HEK293 (cell line): ENCODE measurements at regions not wholly inside any gene's neighbourhood (a gene's known extent, or its start where the extent isn't known, plus 50 kb on each side); places are given as distances from the start of the nearest gene placed in this dataset.

Experiments
- CTCF ChIA-PET: fragments of 350-600 bp; formaldehyde crosslinking; extraction: SDS; loops from one replicate; lab custom pipeline; 2021; ENCODE audit warnings: antibody characterized with exemption; lab: Yijun Ruan, JAX
- POLR2A ChIA-PET: fragments of 300-600 bp; formaldehyde crosslinking; extraction: SDS; loops from one replicate; lab custom pipeline; 2020; ENCODE audit warnings: antibody characterized with exemption, inconsistent platforms; lab: Yijun Ruan, JAX
- H3K27ac ChIP-seq: fragments of 200-500 bp; sonication (Bioruptor generic); 2 replicates; pipeline ENCODE4 v1.5.1; 2014; ENCODE audit warnings: low read depth, low read length, control low read depth, inconsistent platforms; ENCODE audit errors: extremely low read depth
- H3K36me3 ChIP-seq, 2 experiments: fragments of 200-500 bp in 1 of 2; sonication (Bioruptor generic) in 1 of 2; 1 replicate in 1 of 2; 2 replicates in 1 of 2; pipeline ENCODE4 v1.5.1; 2014 to 2017; ENCODE audit warnings: inconsistent platforms in 2 of 2, low read length in 2 of 2; ENCODE audit not compliant: control insufficient read depth in 2 of 2, insufficient read depth in 1 of 2
- H3K4me1 ChIP-seq: fragments of 200-500 bp; sonication (Bioruptor generic); 2 replicates; pipeline ENCODE4 v1.5.1; 2014; ENCODE audit warnings: mild to moderate bottlenecking, low read length, inconsistent platforms; ENCODE audit not compliant: control insufficient read depth, insufficient read depth
- H3K4me3 ChIP-seq: 2 replicates; pipeline ENCODE4 v1.5.1; 2011; ENCODE audit warnings: low read depth, mild to moderate bottlenecking, control low read depth, low read length, moderate library complexity
- H3K9me3 ChIP-seq: fragments of 200-500 bp; sonication (Bioruptor generic); 2 replicates; pipeline ENCODE4 v1.5.1; 2014; ENCODE audit warnings: low read depth, low read length, inconsistent platforms; ENCODE audit not compliant: control insufficient read depth, insufficient read depth
- EGR2 ChIP-seq: fragments of 450-650 bp; formaldehyde crosslinking; IDR thresholded peaks from 2 replicates; pipeline ENCODE4 v1.5.1; 2016; ENCODE audit warnings: low read depth, missing biosample characterization, missing genetic modification characterization
- HOXC10 ChIP-seq: sonication (generic); formaldehyde crosslinking; IDR thresholded peaks from 2 replicates; pipeline ENCODE4 v1.8.1; 2023; ENCODE audit warnings: mild to moderate bottlenecking, missing genetic modification reagents
- INSM2 ChIP-seq: fragments of 450-650 bp; formaldehyde crosslinking; IDR thresholded peaks from 2 replicates; pipeline ENCODE4 v1.5.1; 2016; ENCODE audit warnings: missing biosample characterization, missing genetic modification characterization
- OVOL3 ChIP-seq: fragments of 450-650 bp; formaldehyde crosslinking; IDR thresholded peaks from 2 replicates; pipeline ENCODE4 v1.5.1; 2016; ENCODE audit warnings: missing biosample characterization, missing genetic modification characterization
- PRDM1 ChIP-seq: fragments of 450-650 bp; formaldehyde crosslinking; IDR thresholded peaks from 2 replicates; pipeline ENCODE4; 2016; ENCODE audit warnings: missing biosample characterization, missing genetic modification characterization
- PRDM6 ChIP-seq: fragments of 450-650 bp; formaldehyde crosslinking; IDR thresholded peaks from 2 replicates; pipeline ENCODE4 v1.5.1; 2017; ENCODE audit warnings: missing biosample characterization, missing genetic modification characterization
- SP2 ChIP-seq: fragments of 450-650 bp; formaldehyde crosslinking; IDR thresholded peaks from 2 replicates; pipeline ENCODE4 v1.5.1; 2016; ENCODE audit warnings: missing biosample characterization, missing genetic modification characterization
- YY2 ChIP-seq: fragments of 450-650 bp; formaldehyde crosslinking; IDR thresholded peaks from 2 replicates; pipeline ENCODE4 v1.5.1; 2016; ENCODE audit warnings: missing biosample characterization, missing genetic modification characterization
- ZBTB11 ChIP-seq: fragments of 450-650 bp; formaldehyde crosslinking; conservative IDR thresholded peaks from 2 replicates; pipeline ENCODE4 v1.5.1; 2016; ENCODE audit warnings: low read depth, missing biosample characterization, missing genetic modification characterization
- ZNF121 ChIP-seq: fragments of 450-650 bp; formaldehyde crosslinking; IDR thresholded peaks from 2 replicates; pipeline ENCODE4 v1.5.1; 2016; ENCODE audit warnings: missing biosample characterization, missing genetic modification characterization
- ZNF140 ChIP-seq: fragments of 450-650 bp; formaldehyde crosslinking; IDR thresholded peaks from 2 replicates; pipeline ENCODE4 v1.5.1; 2016; ENCODE audit warnings: missing biosample characterization, missing genetic modification characterization
- ZNF184 ChIP-seq: fragments of 450-650 bp; IDR thresholded peaks from 2 replicates; pipeline ENCODE4 v1.5.1; 2018; ENCODE audit warnings: missing biosample characterization, mild to moderate bottlenecking, missing genetic modification characterization
- ZNF202 ChIP-seq: fragments of 450-650 bp; formaldehyde crosslinking; IDR thresholded peaks from 2 replicates; pipeline ENCODE4 v1.5.1; 2016; ENCODE audit warnings: missing biosample characterization, missing genetic modification characterization, borderline replicate concordance
- ZNF214 ChIP-seq: fragments of 450-650 bp; formaldehyde crosslinking; IDR thresholded peaks from 2 replicates; pipeline ENCODE4 v1.5.1; 2017; ENCODE audit warnings: missing biosample characterization, mild to moderate bottlenecking, missing genetic modification characterization, borderline replicate concordance
- ZNF366 ChIP-seq: fragments of 450-650 bp; formaldehyde crosslinking; conservative IDR thresholded peaks from 2 replicates; pipeline ENCODE4 v1.5.1; 2016; ENCODE audit warnings: missing biosample characterization, missing genetic modification characterization
- ZNF398 ChIP-seq: fragments of 450-650 bp; formaldehyde crosslinking; IDR thresholded peaks from 2 replicates; pipeline ENCODE4 v1.5.1; 2017; ENCODE audit warnings: missing biosample characterization, missing genetic modification characterization
- ZNF416 ChIP-seq: fragments of 450-650 bp; formaldehyde crosslinking; IDR thresholded peaks from 2 replicates; pipeline ENCODE4 v1.5.1; 2016; ENCODE audit warnings: missing biosample characterization, missing genetic modification characterization
- ZNF433 ChIP-seq: fragments of 450-650 bp; formaldehyde crosslinking; IDR thresholded peaks from 2 replicates; pipeline ENCODE4 v1.5.1; 2016; ENCODE audit warnings: missing biosample characterization, missing genetic modification characterization, low read depth
- ZNF513 ChIP-seq: fragments of 450-650 bp; IDR thresholded peaks from 2 replicates; pipeline ENCODE4 v1.5.1; 2018; ENCODE audit warnings: missing biosample characterization, missing genetic modification characterization
- ZNF514 ChIP-seq: fragments of 450-650 bp; formaldehyde crosslinking; IDR thresholded peaks from 2 replicates; pipeline ENCODE4 v1.5.1; 2016; ENCODE audit warnings: missing biosample characterization, missing genetic modification characterization
- ZNF629 ChIP-seq: fragments of 450-650 bp; formaldehyde crosslinking; IDR thresholded peaks from 2 replicates; pipeline ENCODE4 v1.5.1; 2017; ENCODE audit warnings: missing biosample characterization, missing genetic modification characterization
- ZNF701 ChIP-seq: fragments of 450-650 bp; formaldehyde crosslinking; IDR thresholded peaks from 2 replicates; pipeline ENCODE4 v1.5.1; 2016; ENCODE audit warnings: missing biosample characterization, missing genetic modification characterization
- ZNF704 ChIP-seq: fragments of 450-650 bp; formaldehyde crosslinking; IDR thresholded peaks from 2 replicates; pipeline ENCODE4 v1.5.1; 2016; ENCODE audit warnings: missing biosample characterization, missing genetic modification characterization
- ZNF747 ChIP-seq: fragments of 450-650 bp; formaldehyde crosslinking; IDR thresholded peaks from 2 replicates; pipeline ENCODE4 v1.5.1; 2016; ENCODE audit warnings: missing biosample characterization, missing genetic modification characterization

- H3K4me3 ChIP-seq: no peak overlapping the region
- ChIA-PET CTCF (interaction anchor here (0.6 to 1.4 kb wide), 5 partner anchors 9 to 673 kb away, joined by 3 to 5 read pairs (median 3); no protein-coding TSS in a partner anchor), POLR2A (interaction anchor here (0.8 to 1.2 kb wide), 3 partner anchors 10 to 149 kb away, joined by 3 to 4 read pairs (median 4); no protein-coding TSS in a partner anchor)
- no peaks in the 10 kb centered on the region for H3K9me3 ChIP-seq
- no peak overlapping the region; the same call in 1 of the 2 replicates for H3K27ac ChIP-seq
- no peaks in the 10 kb centered on the region for H3K36me3 ChIP-seq
- H3K4me1 ChIP-seq: peaks cover 15% of the 10 kb centered on the region; the same call in 1 of the 2 replicates
- TF ChIP-seq PRDM6: no peak
- 0 out of 2 replicates have a peak, but pooled peaks have one; percentile 6 for TF ChIP-seq ZNF398 (tag by site-specific recombination)
- TF ChIP-seq ZNF704: no peak
- TF ChIP-seq ZNF513 (tag by site-specific recombination): no peak
- TF ChIP-seq ZNF184 (tag by site-specific recombination): no peak
- TF ChIP-seq ZNF121: no peak
- TF ChIP-seq INSM2 (tag by site-specific recombination): no peak
- no peak for TF ChIP-seq ZNF214 (tag by site-specific recombination)
- peak; percentile 43; the same call in 1 of the 2 replicates for TF ChIP-seq SP2 (tag by site-specific recombination)
- peak; percentile 76 for TF ChIP-seq ZBTB11 (tag by site-specific recombination)
- no peak for TF ChIP-seq ZNF366
- TF ChIP-seq ZNF629 (tag by site-specific recombination): no peak
- TF ChIP-seq YY2 (tag by site-specific recombination): no peak
- peak; percentile 93 for TF ChIP-seq EGR2
- no peak for TF ChIP-seq PRDM1 (tag by site-specific recombination)
- TF ChIP-seq ZNF433 (tag by site-specific recombination): no peak
- TF ChIP-seq ZNF416 (tag by site-specific recombination): no peak
- TF ChIP-seq ZNF747 (tag by site-specific recombination): no peak
- no peak for TF ChIP-seq ZNF140 (tag by site-specific recombination)
- TF ChIP-seq HOXC10 (CRISPR knock-in tag): no peak
- no peak for TF ChIP-seq OVOL3
- TF ChIP-seq ZNF202 (tag by site-specific recombination): no peak
- TF ChIP-seq ZNF701 (tag by site-specific recombination): no peak
- TF ChIP-seq ZNF514 (tag by site-specific recombination): no peak
These were observed 150.7 kb upstream of the TLE3 start for GRCh38 chr15:70248116-70249025.
